ENCODE measurements at regions not wholly inside any gene's neighbourhood (a gene's known extent, or its start where the extent isn't known, plus 50 kb on each side); places are given as distances from the start of the nearest gene placed in this dataset.

GRCh38 chr4:83793481-83793880, 257.6 kb downstream of the GPAT3 start:
- FAIRE-seq (no peak), DNase-seq (ENCODE audit: low spot score) (no peak)

- DNase-seq (ENCODE audit: low spot score) (no peak), FAIRE-seq (no peak)
Measured at GRCh38 chr4:83785891-83786290, 250.0 kb downstream of the GPAT3 start.

DNA sequence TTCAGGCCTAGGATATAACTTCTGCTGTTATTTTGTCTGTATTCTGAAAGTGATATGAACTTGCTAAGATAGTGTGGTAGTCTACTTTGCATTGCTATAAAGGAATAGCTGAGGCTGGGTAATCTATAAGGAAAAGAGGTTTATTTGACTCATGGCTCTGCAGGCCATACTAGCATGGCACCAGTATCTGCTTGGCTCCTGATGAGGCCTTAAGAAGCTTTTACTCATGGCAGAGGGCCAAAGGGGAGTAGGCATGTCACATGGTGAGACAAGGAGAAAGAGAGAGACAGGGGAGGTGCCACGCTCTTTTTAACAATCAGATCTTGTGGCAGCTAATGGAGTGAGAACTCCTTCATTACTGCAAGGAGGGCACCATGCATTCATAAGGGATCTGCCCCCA, 247.3 kb downstream of the GPAT3 start:
- FAIRE-seq (no peak), DNase-seq (ENCODE audit: low spot score) (no peak)

GRCh38 chr4:83782591-83782990, 246.7 kb downstream of the GPAT3 start:
- FAIRE-seq (peak; percentile 5), DNase-seq (ENCODE audit: low spot score) (peak; percentile 23)

DNA sequence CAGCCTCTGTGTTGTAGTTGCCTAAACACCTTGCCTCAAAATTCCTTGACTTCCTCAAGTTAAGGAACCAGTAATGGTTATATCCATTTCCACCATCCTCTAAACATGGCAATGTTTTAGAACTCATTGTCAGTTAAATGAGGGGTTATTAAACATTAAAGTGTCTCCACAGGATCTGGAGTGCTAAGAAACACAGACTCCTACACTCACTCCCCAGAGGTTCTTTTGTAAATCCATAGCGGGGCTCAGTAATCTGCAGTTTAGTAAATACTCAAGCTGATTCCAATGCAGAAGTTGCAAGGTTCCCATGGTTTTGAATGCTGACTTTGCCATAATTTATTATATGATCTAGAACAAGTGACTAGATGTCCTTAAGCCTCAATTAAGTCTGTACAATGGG, 245.5 kb downstream of the GPAT3 start:
- no peak for FAIRE-seq

DNA sequence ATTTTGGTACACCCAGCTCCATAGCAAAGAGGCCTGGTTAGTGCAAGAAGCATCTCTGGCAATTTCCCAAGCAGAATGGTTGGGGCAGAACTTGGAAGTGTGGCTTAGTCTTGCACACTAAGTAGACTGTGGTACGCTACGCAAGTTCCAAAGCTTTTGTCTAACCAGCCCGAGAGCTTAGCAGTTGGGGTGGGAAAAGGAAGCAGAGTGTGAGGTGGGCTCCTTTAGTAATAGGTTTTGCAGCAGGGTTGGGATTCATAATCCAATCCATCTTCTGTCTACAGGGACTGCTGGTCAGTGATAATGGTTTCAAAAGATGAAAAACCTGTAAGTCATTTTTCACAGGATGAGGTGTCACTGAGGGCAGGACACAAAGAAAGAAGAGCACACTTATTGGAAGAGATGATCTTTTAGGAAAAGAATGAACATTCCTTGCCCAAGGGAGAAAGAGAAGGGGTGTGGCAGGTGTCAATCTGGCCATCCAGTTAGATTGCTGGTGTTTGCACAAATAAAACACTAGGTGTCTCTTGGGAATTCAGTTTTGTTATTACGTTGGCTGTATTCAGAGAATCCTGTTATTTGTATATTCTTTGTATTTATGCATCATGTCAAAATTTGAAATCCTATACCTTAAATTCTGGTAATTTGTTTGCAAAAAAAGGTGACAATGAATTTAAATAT, 244.3 kb downstream of the GPAT3 start:
- DNase-seq (ENCODE audit: low spot score), result no peak
- FAIRE-seq, result no peak

More for the DNA sequence above, 245.5 kb downstream of the GPAT3 start:
- DNase-seq (ENCODE audit: low spot score), result no peak

- no peak for DNase-seq (ENCODE audit: low spot score)
- FAIRE-seq, result no peak
Measured at GRCh38 chr4:83779103-83780052, 243.5 kb downstream of the GPAT3 start.

DNA sequence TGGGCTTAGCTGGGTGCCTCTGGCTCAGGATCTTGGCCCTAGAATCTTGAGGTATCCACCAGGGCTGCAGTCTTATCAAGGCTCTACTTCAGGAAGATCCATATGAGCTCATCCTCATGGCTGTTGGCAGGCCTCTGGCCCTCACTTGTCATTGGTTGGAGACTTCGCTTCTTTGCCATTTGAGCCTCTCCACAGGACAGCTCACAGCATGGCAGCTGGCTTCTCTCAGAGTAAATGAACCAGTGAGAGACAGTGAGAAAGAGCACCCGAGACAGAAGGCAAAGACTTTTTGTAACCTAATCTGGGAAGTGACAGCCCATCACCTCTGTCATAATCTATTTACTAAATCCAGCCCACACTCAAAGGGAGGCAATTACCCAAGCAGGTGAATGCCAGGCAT, 236.8 kb downstream of the GPAT3 start:
- FAIRE-seq (no peak), DNase-seq (ENCODE audit: low spot score) (no peak)

DNA sequence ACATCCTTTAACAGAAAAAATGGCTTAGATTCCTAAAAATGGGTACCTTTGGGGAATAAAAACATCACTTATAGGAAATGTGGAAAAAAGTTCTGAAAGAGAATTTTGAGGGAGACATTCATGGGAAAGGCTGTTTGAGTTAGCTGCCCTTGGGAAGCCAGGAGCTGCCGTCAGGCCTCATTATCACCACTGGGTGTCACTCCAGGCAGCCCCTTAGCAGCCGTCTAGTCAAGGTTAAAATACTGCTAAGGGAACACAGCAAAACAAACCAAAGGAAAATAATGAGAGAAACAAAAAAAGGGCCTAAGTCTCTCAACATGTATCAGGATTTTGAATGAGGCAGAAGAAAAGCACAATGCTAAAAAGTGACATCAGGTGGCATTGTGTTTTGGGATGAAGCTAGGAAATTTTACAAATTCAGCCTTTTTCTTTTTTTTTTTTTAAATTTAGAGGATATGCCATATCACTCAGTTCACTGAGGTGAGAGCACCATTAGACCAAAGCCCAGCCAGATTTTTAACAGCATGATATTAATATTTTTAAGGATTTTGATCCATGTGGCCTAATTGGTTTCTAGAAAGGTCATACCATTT, 235.3 kb downstream of the GPAT3 start:
- no peak for FAIRE-seq
- DNase-seq (ENCODE audit: low spot score), result peak; percentile 72

- FAIRE-seq, result no peak
Measured at GRCh38 chr4:83768146-83768545, 232.2 kb downstream of the GPAT3 start.

GRCh38 chr4:83767067-83767466, 231.2 kb downstream of the GPAT3 start:
- FAIRE-seq, result no peak

More at GRCh38 chr4:83768146-83768545, 232.2 kb downstream of the GPAT3 start:
- no peak for DNase-seq (ENCODE audit: low spot score)

DNA sequence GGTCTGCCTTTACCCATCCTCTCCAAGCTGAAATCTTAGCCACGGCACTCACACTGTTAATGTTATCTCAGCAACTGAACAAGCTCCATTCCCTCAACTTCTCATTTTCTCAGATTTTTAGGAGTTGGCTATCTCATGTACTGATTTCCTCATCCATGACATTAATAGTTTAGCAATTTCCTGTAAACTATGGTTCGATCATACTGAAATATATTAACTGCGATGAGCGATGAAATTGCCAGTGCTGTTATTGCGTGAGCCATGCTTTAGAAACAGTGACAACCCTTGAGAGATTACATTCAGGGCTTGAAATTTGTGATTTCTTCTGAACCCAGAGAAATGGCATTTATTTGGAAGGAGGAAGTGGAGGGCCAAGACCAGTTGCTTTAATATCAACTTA, 223.7 kb downstream of the GPAT3 start:
- DNase-seq (ENCODE audit: low spot score) (no peak), FAIRE-seq (no peak)

More at GRCh38 chr4:83767067-83767466, 231.2 kb downstream of the GPAT3 start:
- no peak for DNase-seq (ENCODE audit: low spot score)

DNA sequence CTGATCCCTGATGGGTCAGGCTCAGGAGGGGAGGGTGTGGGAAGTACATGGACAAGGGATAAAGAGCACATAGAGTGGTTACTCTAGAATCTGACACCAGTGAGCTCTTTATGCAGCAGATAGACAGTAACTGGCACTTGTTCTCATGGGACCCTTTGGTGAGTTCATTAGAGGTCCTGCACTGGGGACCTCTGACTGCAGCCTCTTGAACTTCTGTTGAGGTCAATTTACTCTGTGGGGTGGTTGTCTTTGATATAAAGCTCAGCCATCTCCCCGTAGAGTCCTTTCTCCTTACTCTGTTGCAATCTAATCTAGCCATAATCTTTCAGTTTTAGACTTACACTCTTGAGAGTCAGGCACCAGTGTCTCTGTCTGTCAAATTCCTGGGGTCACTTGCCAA, 222.4 kb downstream of the GPAT3 start:
- DNase-seq (ENCODE audit: low spot score) (no peak), FAIRE-seq (no peak)

DNA sequence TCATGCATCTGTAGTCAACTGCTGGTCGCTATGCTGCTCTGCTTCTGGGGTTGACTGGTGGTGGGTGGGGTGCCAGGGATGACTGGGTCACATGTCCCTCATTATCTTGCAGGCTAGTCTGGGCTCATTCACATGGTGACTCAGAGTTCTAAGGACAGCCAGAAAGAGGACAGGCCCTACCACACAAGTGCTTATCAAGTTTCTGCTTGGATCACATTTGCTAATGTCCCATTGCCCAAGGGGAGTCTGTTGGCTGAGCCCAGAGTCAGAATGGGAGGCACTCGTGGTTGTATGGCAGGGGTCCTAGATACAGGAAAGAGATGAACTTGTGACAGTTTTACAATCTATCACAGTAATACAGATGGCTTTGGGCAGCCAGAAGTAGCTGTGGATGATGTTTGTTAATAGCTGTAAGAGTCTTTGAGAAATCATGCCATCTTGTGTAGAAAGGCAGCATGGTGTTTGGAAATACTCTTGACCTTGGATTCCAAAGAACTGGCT, 221.3 kb downstream of the GPAT3 start:
- FAIRE-seq, result no peak
- no peak for DNase-seq (ENCODE audit: low spot score)

DNA sequence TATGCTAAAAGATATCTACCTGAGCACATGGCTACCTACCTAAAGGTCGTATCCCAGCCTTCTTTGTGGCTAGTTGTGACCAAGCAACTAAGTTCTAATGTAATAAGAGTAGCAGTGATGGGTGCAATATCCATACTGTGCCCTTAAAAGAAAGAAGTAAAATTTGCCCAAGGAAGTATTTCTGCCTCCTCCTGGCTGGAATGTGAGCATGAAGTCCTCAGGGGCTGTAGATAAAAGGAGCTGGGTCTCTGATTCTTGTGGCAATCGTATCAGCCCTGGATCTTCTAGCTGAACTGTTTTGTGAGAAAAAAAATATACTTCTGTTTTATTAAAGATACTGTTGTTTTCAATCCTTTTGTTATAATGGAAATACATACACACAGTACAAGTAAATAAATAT, 217.4 kb downstream of the GPAT3 start:
- FAIRE-seq (no peak), DNase-seq (ENCODE audit: low spot score) (no peak)

- DNase-seq (ENCODE audit: low spot score) (no peak), FAIRE-seq (no peak)
Measured at GRCh38 chr4:83751336-83751949, 215.5 kb downstream of the GPAT3 start.

DNA sequence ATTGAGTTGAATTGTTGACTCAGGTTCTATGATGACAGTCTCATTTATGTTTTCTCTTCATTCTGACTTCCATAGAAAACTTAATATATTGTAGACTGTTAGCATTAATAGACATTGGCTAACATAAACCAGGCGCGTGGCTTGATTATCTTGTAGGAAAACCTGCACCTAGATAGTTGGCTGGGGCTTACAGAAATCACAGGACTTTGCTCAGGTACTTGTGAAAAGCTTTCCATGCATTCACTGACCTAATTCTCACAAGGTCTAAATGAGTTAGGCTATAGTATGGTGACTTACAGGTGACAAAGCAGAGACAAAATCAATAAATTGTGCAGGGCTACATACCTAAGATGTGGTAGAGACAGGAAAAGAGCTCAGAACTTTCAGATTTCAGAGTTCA, 212.8 kb downstream of the GPAT3 start:
- DNase-seq (ENCODE audit: low spot score), result no peak
- no peak for FAIRE-seq

DNA sequence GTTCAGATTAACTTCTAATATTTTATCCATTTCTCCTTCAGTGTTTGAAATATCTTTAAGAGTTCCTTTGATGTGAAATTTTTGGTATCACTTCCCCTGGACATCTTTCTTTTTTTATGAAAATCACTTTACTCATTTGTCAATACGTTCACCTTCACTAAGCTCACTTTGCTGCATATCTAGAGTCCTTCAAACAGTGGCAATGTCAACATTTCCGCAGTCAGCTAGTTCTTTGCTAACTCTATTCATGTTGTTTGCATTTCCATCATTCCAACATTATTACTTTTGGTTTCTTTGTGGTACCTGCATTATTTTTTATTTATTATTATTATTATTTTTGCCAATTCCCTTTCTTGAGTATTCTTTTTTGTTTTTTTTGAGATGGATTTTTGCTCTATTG, 203.0 kb downstream of the GPAT3 start:
- FAIRE-seq, result no peak
- no peak for DNase-seq (ENCODE audit: low spot score)

DNA sequence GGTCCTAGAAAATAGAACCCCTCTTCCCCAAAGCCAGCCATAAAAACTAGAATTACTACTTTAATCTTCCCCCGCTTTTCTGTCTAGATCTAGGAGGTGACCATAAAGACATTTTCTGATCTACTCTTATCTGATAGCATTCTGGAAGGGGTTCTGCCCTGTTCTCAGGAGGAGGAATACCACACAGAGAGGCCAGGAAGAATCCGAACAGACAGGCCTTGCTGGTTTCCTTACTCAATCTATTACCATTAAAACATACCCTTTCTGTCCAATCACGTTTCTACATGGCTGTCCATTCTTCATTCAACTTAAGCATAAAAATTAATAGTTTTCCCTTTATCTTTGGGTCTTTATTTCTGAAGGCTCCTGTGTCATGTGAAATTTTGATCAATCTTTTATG, 198.7 kb downstream of the GPAT3 start:
- no peak for DNase-seq (ENCODE audit: low spot score)
- no peak for FAIRE-seq

DNA sequence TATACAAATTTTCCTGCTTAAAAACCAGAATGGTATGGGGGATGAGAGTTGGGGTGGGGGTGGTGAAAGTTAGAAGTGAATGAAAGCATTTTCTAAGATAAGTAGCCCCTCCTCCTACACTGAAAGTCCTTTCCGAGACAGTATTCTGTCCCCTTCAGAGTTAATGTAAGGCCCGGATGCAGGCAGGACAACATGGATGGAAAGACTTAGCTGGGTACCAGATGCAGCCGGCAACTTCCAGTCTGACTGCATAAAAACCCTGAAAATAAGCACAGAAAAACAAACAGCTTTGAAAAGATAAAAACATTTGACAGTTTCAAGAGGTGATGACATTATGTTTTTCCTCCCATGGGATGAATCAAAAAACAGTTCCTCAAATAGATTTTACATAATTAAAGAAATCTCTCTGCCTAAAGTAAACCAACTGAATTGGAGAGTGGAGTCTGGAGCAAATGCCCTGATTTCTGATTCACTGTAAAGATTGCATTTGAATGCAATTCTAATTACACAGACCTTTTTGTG, 196.3 kb downstream of the GPAT3 start:
- DNase-seq (ENCODE audit: low spot score) (no peak), FAIRE-seq (no peak)

- DNase-seq (ENCODE audit: low spot score), result no peak
- no peak for FAIRE-seq
Measured at GRCh38 chr4:83731609-83732008, 195.7 kb downstream of the GPAT3 start.

Measured in urothelium cell line (cell line).